OCI-LY1 (cell line): ENCODE measurements at regions not wholly inside any gene's neighbourhood (a gene's known extent, or its start where the extent isn't known, plus 50 kb on each side); places are given as distances from the start of the nearest gene placed in this dataset.
"Not testable (repeated sequence)": the region's sequence is repeated elsewhere in the genome, so short reads cannot be mapped to it uniquely, and the experiment has no call there.

Source experiments
- H2AFZ ChIP-seq: fragments of 200-600 bp; sonication (generic), shearing (Covaris generic); 2 replicates; pipeline ENCODE4 v1.6.0; 2014; ENCODE audit warnings: antibody characterized with exemption, mild to moderate bottlenecking, low read length
- H3F3A ChIP-seq: fragments of 200-600 bp; sonication (generic), shearing (Covaris generic); 2 replicates; pipeline ENCODE4 v1.6.0; 2014; ENCODE audit warnings: mild to moderate bottlenecking, antibody characterized with exemption, low read length, moderate library complexity; ENCODE audit not compliant: insufficient read depth
- H3K27ac ChIP-seq: fragments of 200-600 bp; sonication (generic); 2 replicates; pipeline ENCODE4 v1.5.1; 2014; ENCODE audit warnings: low read length, mixed run types, mild to moderate bottlenecking, low read depth; ENCODE audit not compliant: poor library complexity, severe bottlenecking
- H3K27me3 ChIP-seq: fragments of 200-600 bp; sonication (generic); 2 replicates; pipeline ENCODE4 v1.6.0; 2014; ENCODE audit warnings: antibody characterized with exemption, mild to moderate bottlenecking, low read length, moderate library complexity; ENCODE audit not compliant: insufficient read depth
- H3K36me3 ChIP-seq: fragments of 200-600 bp; sonication (generic); 2 replicates; pipeline ENCODE4 v1.6.1; 2014; ENCODE audit warnings: mild to moderate bottlenecking, antibody characterized with exemption, low read length, moderate library complexity, mixed read lengths; ENCODE audit not compliant: insufficient read depth
- H3K4me1 ChIP-seq: fragments of 200-600 bp; sonication (generic); 2 replicates; pipeline ENCODE4 v1.5.1; 2014; ENCODE audit warnings: mild to moderate bottlenecking, low read length, moderate library complexity; ENCODE audit not compliant: insufficient read depth, severe bottlenecking
- H3K4me2 ChIP-seq: fragments of 200-600 bp; sonication (generic), shearing (Covaris generic); 2 replicates; pipeline ENCODE4 v1.6.1; 2014; ENCODE audit warnings: low read length
- H3K4me3 ChIP-seq: fragments of 200-600 bp; sonication (generic); 2 replicates; pipeline ENCODE4 v1.5.1; 2014; ENCODE audit warnings: low read length, low read depth, mild to moderate bottlenecking, mixed read lengths; ENCODE audit not compliant: poor library complexity, severe bottlenecking
- H3K79me2 ChIP-seq: fragments of 200-600 bp; shearing (Covaris generic); 2 replicates; pipeline ENCODE4 v1.6.1; 2016; ENCODE audit warnings: mixed run types, low read length, mixed read lengths; ENCODE audit not compliant: insufficient read depth
- H3K9ac ChIP-seq: fragments of 200-600 bp; sonication (generic), shearing (Covaris generic); 2 replicates; pipeline ENCODE4 v1.6.1; 2014; ENCODE audit warnings: mild to moderate bottlenecking, low read length, mixed read lengths
- H3K9me2 ChIP-seq: fragments of 200-600 bp; sonication (generic), shearing (Covaris generic); 2 replicates; pipeline ENCODE4 v1.6.1; 2014; ENCODE audit warnings: low read depth, mild to moderate bottlenecking, low read length, mixed read lengths
- H3K9me3 ChIP-seq: fragments of 200-600 bp; shearing (Covaris generic); 2 replicates; pipeline ENCODE4 v1.6.1; 2014; ENCODE audit warnings: low read length, mixed read lengths
- H4K20me1 ChIP-seq: fragments of 200-600 bp; sonication (generic), shearing (Covaris generic); 2 replicates; pipeline ENCODE4 v1.6.0; 2016; ENCODE audit warnings: mild to moderate bottlenecking, low read length; ENCODE audit not compliant: insufficient read depth
- CTCF ChIP-seq: fragments of 200-600 bp; sonication (generic), shearing (Covaris generic); IDR thresholded peaks from 2 replicates; pipeline ENCODE4 v1.5.1; 2017; ENCODE audit warnings: mild to moderate bottlenecking, antibody characterized with exemption, low read length, moderate library complexity, mixed read lengths
- EZH2 ChIP-seq: fragments of 200-600 bp; sonication (generic), shearing (Covaris generic); IDR thresholded peaks from 2 replicates; pipeline ENCODE4 v1.8.0; 2017; ENCODE audit warnings: borderline replicate concordance, mixed run types, mild to moderate bottlenecking, antibody characterized with exemption, low read length, moderate library complexity, mixed read lengths

- H3K4me2 ChIP-seq = no peak overlapping the region
- H3K27me3 ChIP-seq = no peaks in the 10 kb centered on the region
- H2AFZ ChIP-seq = no peak overlapping the region
- H3K4me3 ChIP-seq = no peak overlapping the region
- no peaks in the 10 kb centered on the region for H3K9me3 ChIP-seq
- TF ChIP-seq EZH2 (no peak), CTCF (no peak)
- H3K27ac ChIP-seq = no peak overlapping the region
- no peaks in the 10 kb centered on the region for H3K4me1 ChIP-seq
- no peaks in the 10 kb centered on the region for H3K36me3 ChIP-seq
- H3F3A ChIP-seq = no peaks in the 10 kb centered on the region
- no peaks in the 10 kb centered on the region for H3K9me2 ChIP-seq
- no peaks in the 10 kb centered on the region for H3K79me2 ChIP-seq
- H3K9ac ChIP-seq = no peak overlapping the region
- no peaks in the 10 kb centered on the region for H4K20me1 ChIP-seq
These were observed 145.8 kb downstream of the GPCPD1 start for GRCh38 chr20:5464901-5465603.

GRCh38 chr20:5463007-5463686, 146.4 kb upstream of the PROKR2 start:
- Histone ChIP-seq H3K4me3 (no peak overlapping the region), H2AFZ (no peak overlapping the region), H3K27me3 (no peaks in the 10 kb centered on the region), H3K9me2 (no peaks in the 10 kb centered on the region), H3K79me2 (no peaks in the 10 kb centered on the region), H3K9me3 (no peaks in the 10 kb centered on the region), H3K36me3 (no peaks in the 10 kb centered on the region), H3F3A (no peaks in the 10 kb centered on the region), H3K9ac (no peak overlapping the region), H3K27ac (no peak overlapping the region), H4K20me1 (no peaks in the 10 kb centered on the region), H3K4me1 (no peaks in the 10 kb centered on the region), H3K4me2 (no peak overlapping the region)
- TF ChIP-seq CTCF = no peak
- no peak for TF ChIP-seq EZH2

- H3K9me2 ChIP-seq, H3K4me1 ChIP-seq, H3K4me2 ChIP-seq, H3K9me3 ChIP-seq, H3K27me3 ChIP-seq, H3F3A ChIP-seq, H3K79me2 ChIP-seq, H2AFZ ChIP-seq, H3K9ac ChIP-seq, H4K20me1 ChIP-seq, H3K4me3 ChIP-seq, H3K36me3 ChIP-seq, H3K27ac ChIP-seq: not testable (repeated sequence)
These were observed 137.0 kb upstream of the PROKR2 start for GRCh38 chr20:5453745-5454144.

DNA sequence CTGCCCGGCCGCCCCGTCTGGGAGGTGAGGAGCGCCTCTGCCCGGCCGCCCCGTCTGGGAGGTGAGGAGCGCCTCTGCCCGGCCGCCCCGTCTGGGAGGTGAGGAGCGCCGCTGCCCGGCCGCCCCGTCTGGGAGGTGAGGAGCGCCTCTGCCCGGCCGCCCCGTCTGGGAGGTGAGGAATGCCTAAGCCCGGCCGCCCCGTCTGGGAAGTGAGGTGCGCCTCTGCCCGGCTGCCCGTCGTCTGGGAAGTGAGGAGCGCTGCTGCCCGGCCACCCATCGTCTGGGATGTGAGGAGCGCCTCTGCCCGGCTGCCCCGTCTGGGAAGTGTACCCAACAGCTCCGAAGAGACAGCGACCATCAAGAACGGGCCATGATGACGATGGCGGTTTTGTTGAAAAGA, 136.6 kb upstream of the PROKR2 start:
- H3K4me2 ChIP-seq, H3K4me1 ChIP-seq, H3K79me2 ChIP-seq, H3K36me3 ChIP-seq, H3F3A ChIP-seq, H2AFZ ChIP-seq, H3K4me3 ChIP-seq, H3K27me3 ChIP-seq, H3K9me2 ChIP-seq, H3K9me3 ChIP-seq, H3K27ac ChIP-seq, H3K9ac ChIP-seq, H4K20me1 ChIP-seq: not testable (repeated sequence)

- H3K79me2 ChIP-seq, H3K27me3 ChIP-seq, H3K4me1 ChIP-seq: not testable (repeated sequence)
These were observed 135.9 kb upstream of the PROKR2 start for GRCh38 chr20:5452691-5453090.

DNA sequence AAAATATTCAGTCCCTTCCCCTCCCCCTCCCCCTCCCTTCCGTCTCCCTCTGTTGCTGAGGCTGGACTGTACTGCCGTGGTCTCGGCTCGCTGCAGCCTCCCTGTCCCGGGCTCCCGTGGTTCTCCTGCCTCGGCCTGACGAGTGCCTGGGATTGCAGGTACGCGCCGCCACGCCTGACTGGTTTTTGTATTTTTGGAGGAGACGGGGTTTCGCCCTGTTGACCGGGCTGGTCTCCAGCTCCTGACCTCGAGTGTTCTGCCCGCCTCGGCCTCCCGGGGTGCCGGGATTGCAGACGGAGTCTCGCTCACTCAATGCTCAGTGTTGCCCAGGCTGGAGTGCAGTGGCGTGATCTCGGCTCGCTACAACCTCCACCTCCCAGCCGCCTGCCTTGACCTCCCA, 135.5 kb upstream of the PROKR2 start:
- not testable (repeated sequence) for H3F3A ChIP-seq, H3K9me3 ChIP-seq, H3K36me3 ChIP-seq, H3K27ac ChIP-seq, H3K4me2 ChIP-seq, H3K9ac ChIP-seq, H4K20me1 ChIP-seq, H3K27me3 ChIP-seq, H3K9me2 ChIP-seq, H3K4me3 ChIP-seq, H3K4me1 ChIP-seq, H3K79me2 ChIP-seq, H2AFZ ChIP-seq

More at GRCh38 chr20:5452691-5453090, 135.9 kb upstream of the PROKR2 start:
- not testable (repeated sequence) for H3K4me3 ChIP-seq, H3K9me2 ChIP-seq, H3K27ac ChIP-seq, H3K9me3 ChIP-seq, H2AFZ ChIP-seq, H3F3A ChIP-seq, H3K9ac ChIP-seq, H3K4me2 ChIP-seq, H4K20me1 ChIP-seq, H3K36me3 ChIP-seq
